ENCODE measurements at regions not wholly inside any gene's neighbourhood (a gene's known extent, or its start where the extent isn't known, plus 50 kb on each side); places are given as distances from the start of the nearest gene placed in this dataset.

- TF ChIP-seq POLR2A (IDR thresholded peaks at IDR 0.05; ENCODE audit: control extremely low read depth in 1 of 2, low read depth in 2 of 2, low read length in 2 of 2), result no peak
- no peak for TF ChIP-seq USF2 (IDR thresholded peaks at IDR 0.05; ENCODE audit: low read length)
- no peak for TF ChIP-seq EP300 (IDR thresholded peaks at IDR 0.05; ENCODE audit: borderline replicate concordance in 1 of 2, low read depth in 2 of 2, low read length in 2 of 2)
- no peak for TF ChIP-seq SUZ12 (IDR thresholded peaks at IDR 0.05; ENCODE audit: low read length)
- TF ChIP-seq POLR2AphosphoS5 (IDR thresholded peaks at IDR 0.05; ENCODE audit: low read depth, low read length), result no peak
- no peak for TF ChIP-seq EZH2 (IDR thresholded peaks at IDR 0.05; ENCODE audit: low read depth, low read length, severe bottlenecking)
Observed at GRCh38 chr4:82231806-82232205, 142.0 kb downstream of the HNRNPD start.

All from H1 (cell line).